GM12872 (cell line): ENCODE measurements at regions not wholly inside any gene's neighbourhood (a gene's known extent, or its start where the extent isn't known, plus 50 kb on each side); places are given as distances from the start of the nearest gene placed in this dataset.

ENCODE experiments used
- CTCF ChIP-seq: IDR thresholded peaks from 3 replicates; pipeline ENCODE4 v1.5.1; 2011; ENCODE audit warnings: low read depth, mild to moderate bottlenecking, low read length, moderate library complexity; ENCODE audit not compliant: insufficient read depth

GRCh38 chr6:8679823-8680222, 244.5 kb upstream of the SLC35B3 start:
- TF ChIP-seq CTCF = no peak

GRCh38 chr6:8678466-8678865, 243.1 kb upstream of the SLC35B3 start:
- TF ChIP-seq CTCF = no peak

GRCh38 chr6:8674126-8674525, 238.8 kb upstream of the SLC35B3 start:
- TF ChIP-seq CTCF = no peak

DNA sequence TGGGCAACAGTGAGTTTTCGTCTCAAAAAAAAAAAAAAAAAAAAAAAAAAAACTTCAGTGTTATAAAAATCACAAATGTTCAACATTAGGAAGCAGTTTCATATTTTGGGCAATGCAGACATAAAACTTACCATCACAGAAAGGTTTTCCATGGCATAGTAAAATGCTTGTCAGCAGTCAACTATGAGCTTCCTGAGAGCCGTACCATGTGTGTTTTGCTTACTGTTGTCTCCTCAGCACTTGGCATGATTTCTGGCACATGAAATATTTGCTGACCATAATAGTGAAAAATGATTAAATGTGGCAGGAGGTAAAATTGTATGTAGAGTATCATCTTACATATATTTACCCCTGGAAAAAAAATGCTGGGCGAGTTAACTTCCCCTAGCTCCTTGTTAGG, 237.5 kb upstream of the SLC35B3 start:
- no peak for TF ChIP-seq CTCF

GRCh38 chr6:8670792-8671191, 235.4 kb upstream of the SLC35B3 start:
- no peak for TF ChIP-seq CTCF

- TF ChIP-seq CTCF = no peak
Observed at GRCh38 chr6:8664700-8665099, 229.4 kb upstream of the SLC35B3 start.

DNA sequence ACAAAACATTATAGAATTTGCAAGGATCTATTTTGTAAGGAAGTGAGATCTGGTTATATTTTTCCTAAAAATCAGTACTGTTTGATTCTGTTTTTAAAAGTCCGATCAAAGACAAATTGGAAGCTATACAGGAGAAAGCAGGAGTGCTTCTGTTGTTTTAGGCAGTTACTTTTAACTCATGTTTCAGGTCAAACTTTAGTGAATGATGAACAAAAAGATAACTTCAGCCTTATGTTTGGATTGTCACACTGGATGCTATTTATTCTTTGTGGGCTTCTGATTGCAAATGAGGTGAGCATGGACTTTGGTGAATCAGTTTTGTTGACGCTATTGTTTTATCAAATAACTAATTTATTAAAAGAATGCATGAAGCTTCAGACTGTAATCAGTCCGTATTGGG, 228.7 kb upstream of the SLC35B3 start:
- no peak for TF ChIP-seq CTCF
